Ishikawa (cell line): ENCODE measurements at regions not wholly inside any gene's neighbourhood (a gene's known extent, or its start where the extent isn't known, plus 50 kb on each side); places are given as distances from the start of the nearest gene placed in this dataset.

ENCODE experiments used
- CEBPB ChIP-seq: IDR thresholded peaks from 2 replicates; pipeline ENCODE4 v1.6.1; 2012
- CREB1 ChIP-seq: IDR thresholded peaks from 2 replicates; pipeline ENCODE4 v1.6.1; 2012; ENCODE audit warnings: low read depth
- EGR1 ChIP-seq: IDR thresholded peaks from 2 replicates; pipeline ENCODE4 v1.6.1; 2012
- EP300 ChIP-seq: IDR thresholded peaks from 2 replicates; pipeline ENCODE4 v1.6.1; 2012; ENCODE audit warnings: borderline replicate concordance
- FOXM1 ChIP-seq: IDR thresholded peaks from 2 replicates; pipeline ENCODE4 v1.6.1; 2012; ENCODE audit warnings: low read depth, borderline replicate concordance
- NFIC ChIP-seq: IDR thresholded peaks from 2 replicates; pipeline ENCODE4 v1.6.1; 2012
- TAF1 ChIP-seq: IDR thresholded peaks from 2 replicates; pipeline ENCODE4 v1.6.1; 2012; ENCODE audit warnings: low read depth, mild to moderate bottlenecking
- TCF12 ChIP-seq: IDR thresholded peaks from 2 replicates; pipeline ENCODE4 v1.6.1; 2012; ENCODE audit warnings: low read depth
- TEAD4 ChIP-seq: IDR thresholded peaks from 2 replicates; pipeline ENCODE4 v1.6.1; 2012
- YY1 ChIP-seq: IDR thresholded peaks from 2 replicates; pipeline ENCODE4 v1.6.1; 2012; ENCODE audit warnings: low read depth
- ZBTB7A ChIP-seq: IDR thresholded peaks from 2 replicates; pipeline ENCODE4 v1.6.1; 2012; ENCODE audit warnings: low read depth
- TF ChIP-seq, protein P1 (sequence below): IDR thresholded peaks from 2 replicates; pipeline ENCODE4 v1.6.1; 2012; ENCODE audit warnings: low read depth, mild to moderate bottlenecking
- TF ChIP-seq, protein P2 (sequence below): IDR thresholded peaks from 2 replicates; pipeline ENCODE4 v1.6.1; 2012

DNA sequence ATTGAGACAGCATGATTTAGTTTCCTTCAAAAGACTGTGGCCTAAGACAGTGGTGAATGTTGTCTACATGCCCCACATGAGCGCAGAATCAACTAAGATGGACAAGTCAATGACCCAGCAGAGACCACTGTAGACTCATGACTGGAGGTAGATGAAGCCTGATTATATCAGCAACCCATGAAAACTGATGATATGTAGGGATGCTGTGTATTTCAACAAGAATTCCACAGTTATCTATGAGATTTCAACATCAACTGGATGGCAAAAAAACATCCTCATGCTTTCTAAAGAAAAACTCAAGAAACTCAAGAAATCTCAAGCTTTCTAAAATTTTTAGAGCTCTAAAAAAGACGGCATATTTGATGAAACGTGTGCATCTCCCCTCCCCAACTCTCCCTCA is 413.9 kb upstream of the LYPLAL1 start:
- TF ChIP-seq, protein P1, sequence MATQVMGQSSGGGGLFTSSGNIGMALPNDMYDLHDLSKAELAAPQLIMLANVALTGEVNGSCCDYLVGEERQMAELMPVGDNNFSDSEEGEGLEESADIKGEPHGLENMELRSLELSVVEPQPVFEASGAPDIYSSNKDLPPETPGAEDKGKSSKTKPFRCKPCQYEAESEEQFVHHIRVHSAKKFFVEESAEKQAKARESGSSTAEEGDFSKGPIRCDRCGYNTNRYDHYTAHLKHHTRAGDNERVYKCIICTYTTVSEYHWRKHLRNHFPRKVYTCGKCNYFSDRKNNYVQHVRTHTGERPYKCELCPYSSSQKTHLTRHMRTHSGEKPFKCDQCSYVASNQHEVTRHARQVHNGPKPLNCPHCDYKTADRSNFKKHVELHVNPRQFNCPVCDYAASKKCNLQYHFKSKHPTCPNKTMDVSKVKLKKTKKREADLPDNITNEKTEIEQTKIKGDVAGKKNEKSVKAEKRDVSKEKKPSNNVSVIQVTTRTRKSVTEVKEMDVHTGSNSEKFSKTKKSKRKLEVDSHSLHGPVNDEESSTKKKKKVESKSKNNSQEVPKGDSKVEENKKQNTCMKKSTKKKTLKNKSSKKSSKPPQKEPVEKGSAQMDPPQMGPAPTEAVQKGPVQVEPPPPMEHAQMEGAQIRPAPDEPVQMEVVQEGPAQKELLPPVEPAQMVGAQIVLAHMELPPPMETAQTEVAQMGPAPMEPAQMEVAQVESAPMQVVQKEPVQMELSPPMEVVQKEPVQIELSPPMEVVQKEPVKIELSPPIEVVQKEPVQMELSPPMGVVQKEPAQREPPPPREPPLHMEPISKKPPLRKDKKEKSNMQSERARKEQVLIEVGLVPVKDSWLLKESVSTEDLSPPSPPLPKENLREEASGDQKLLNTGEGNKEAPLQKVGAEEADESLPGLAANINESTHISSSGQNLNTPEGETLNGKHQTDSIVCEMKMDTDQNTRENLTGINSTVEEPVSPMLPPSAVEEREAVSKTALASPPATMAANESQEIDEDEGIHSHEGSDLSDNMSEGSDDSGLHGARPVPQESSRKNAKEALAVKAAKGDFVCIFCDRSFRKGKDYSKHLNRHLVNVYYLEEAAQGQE: no peak
- TF ChIP-seq, protein P2, sequence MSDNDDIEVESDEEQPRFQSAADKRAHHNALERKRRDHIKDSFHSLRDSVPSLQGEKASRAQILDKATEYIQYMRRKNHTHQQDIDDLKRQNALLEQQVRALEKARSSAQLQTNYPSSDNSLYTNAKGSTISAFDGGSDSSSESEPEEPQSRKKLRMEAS: no peak
- TF ChIP-seq NFIC: no peak

DNA sequence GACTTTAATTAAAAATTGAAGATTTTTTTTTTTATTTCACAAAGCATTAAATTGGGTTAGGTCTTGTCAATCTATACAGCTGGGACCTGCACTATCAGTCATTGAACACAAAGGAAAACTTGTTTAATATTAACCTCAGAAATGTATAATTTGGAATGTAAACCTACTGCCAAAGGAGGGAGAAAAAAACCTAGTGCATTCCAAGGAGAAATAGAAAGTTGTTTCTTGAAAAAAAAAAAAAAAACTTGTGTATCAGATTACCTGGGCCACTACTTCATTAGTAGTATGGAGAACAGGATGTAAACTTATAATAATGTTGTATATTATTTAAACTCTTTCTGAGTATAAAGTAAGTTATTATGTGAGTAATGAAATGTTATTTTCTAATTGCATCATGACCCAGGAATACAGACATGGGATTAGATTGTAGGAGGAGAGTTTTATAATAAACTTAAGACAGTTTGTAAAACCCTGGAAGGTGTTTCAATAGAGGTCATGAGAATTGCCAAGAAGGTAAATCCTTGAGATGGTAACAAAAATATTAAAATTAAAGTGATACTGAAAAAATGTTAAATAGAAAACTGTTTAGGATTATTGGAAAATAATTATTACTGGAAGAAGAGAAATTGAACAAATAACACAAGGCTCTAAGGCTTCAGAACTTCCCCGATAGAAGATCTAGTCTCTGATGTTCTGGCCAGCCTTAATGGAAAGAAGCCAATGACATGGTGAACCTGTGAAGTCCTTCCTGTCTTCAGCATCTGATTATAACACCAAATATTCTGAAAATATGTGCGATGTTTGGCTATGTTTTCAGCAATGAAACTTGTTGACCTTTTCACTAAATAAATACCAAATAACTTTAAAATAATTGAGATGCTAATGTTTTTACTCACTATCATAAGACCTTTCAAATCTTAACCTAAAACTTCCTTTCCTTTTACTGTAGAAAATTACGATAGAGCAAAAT is 412.8 kb upstream of the LYPLAL1 start:
- no peak for TF ChIP-seq TCF12
- TF ChIP-seq CREB1: no peak
- TF ChIP-seq EP300: no peak
- no peak for TF ChIP-seq ZBTB7A
- no peak for TF ChIP-seq EGR1
- TF ChIP-seq, protein P2: no peak
- TF ChIP-seq FOXM1: no peak
- TF ChIP-seq YY1: no peak
- TF ChIP-seq TAF1: no peak
- TF ChIP-seq, protein P1: no peak
- TF ChIP-seq NFIC: no peak

DNA sequence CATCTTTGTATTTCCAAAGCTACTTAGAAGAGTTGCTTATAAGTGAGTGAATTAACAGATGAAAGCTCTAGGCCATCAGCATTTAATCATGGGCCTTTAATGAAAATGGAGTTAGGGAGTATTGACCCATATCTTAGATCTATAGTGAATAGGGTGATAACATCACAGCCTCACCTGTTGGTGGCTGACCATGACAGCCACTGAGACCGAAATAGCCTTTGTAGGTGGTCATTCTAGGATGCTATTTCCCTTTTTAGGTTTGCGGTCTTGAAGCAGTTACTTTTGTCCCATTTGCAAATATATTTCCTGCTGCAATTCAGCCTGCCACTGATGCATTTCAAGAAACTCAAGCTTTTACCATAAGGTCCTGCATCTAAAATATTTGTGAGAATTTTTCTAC is 410.1 kb upstream of the LYPLAL1 start:
- TF ChIP-seq CEBPB (no peak), TEAD4 (no peak), TCF12 (no peak), NFIC (no peak), TAF1 (no peak), CREB1 (no peak), EGR1 (no peak)
- TF ChIP-seq, protein P1: no peak

DNA sequence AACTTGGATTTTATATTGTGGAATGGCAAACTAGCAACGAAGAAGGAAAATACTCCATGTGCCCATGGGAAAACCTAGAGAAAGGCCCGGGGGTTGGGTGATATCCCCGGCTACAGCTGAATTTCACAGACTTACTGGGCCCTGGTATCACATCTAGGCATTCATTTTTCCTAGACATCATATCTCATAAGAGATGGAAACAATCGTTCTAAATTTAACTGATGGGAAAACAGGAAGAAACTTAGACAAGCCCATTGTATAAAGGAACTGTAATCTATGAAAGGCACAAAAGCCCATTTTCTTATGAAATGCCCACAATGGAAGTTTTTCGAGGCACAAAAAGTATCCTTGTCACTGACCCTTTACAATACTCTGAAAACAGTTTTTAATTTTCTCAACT is 407.9 kb upstream of the LYPLAL1 start:
- TF ChIP-seq CREB1 (no peak), NFIC (no peak), ZBTB7A (no peak), EGR1 (no peak), CEBPB (no peak), EP300 (no peak), TEAD4 (no peak)
- TF ChIP-seq, protein P1: no peak
